Neural cell (in vitro differentiated cells): ENCODE measurements at regions not wholly inside any gene's neighbourhood (a gene's known extent, or its start where the extent isn't known, plus 50 kb on each side); places are given as distances from the start of the nearest gene placed in this dataset.

Source experiments
- H2AFZ ChIP-seq: fragments of 200-600, 300-800 bp; sonication (generic), shearing (Covaris generic); 2 replicates; pipeline ENCODE4 v1.6.0; 2014; ENCODE audit warnings: low read depth, mild to moderate bottlenecking, antibody characterized with exemption, low read length, moderate library complexity
- H3F3A ChIP-seq: fragments of 200-600 bp; shearing (Covaris generic); 2 replicates; pipeline ENCODE4 v1.6.1; 2016; ENCODE audit warnings: mild to moderate bottlenecking, moderate library complexity, mixed read lengths, antibody characterized with exemption, low read length; ENCODE audit not compliant: insufficient read depth, poor library complexity, severe bottlenecking
- H3K27ac ChIP-seq: fragments of 200-600, 300-800 bp; sonication (generic), shearing (Covaris generic); 2 replicates; pipeline ENCODE4 v1.5.1; 2014; ENCODE audit warnings: mild to moderate bottlenecking, low read length, moderate library complexity
- H3K27me3 ChIP-seq: fragments of 300-800, 200-600 bp; sonication (generic), shearing (Covaris generic); 2 replicates; pipeline ENCODE4 v1.6.0; 2014; ENCODE audit warnings: mild to moderate bottlenecking, low read depth, low read length, moderate library complexity; ENCODE audit not compliant: insufficient read depth
- H3K36me3 ChIP-seq: fragments of 300-800, 200-600 bp; sonication (generic), shearing (Covaris generic); 2 replicates; pipeline ENCODE4 v1.5.1; 2014; ENCODE audit warnings: mild to moderate bottlenecking, antibody characterized with exemption, low read length, moderate library complexity; ENCODE audit not compliant: insufficient read depth
- H3K4me2 ChIP-seq: fragments of 300-800, 200-600 bp; sonication (generic), shearing (Covaris generic); 2 replicates; pipeline ENCODE4 v1.6.0; 2014; ENCODE audit warnings: mild to moderate bottlenecking, low read length
- H3K4me3 ChIP-seq: fragments of 300-800, 200-600 bp; sonication (generic), shearing (Covaris generic); 2 replicates; pipeline ENCODE4 v1.5.1; 2014; ENCODE audit warnings: mild to moderate bottlenecking, low read length, moderate library complexity
- H3K79me2 ChIP-seq: fragments of 200-600 bp; shearing (Covaris generic); replicated peaks from 2 replicates; pipeline ENCODE4 v1.6.0; 2014; ENCODE audit warnings: mild to moderate bottlenecking, low read length, moderate library complexity; ENCODE audit not compliant: insufficient read depth
- H3K9ac ChIP-seq: fragments of 300-800, 200-600 bp; sonication (generic), shearing (Covaris generic); 2 replicates; pipeline ENCODE4 v1.6.1; 2016; ENCODE audit warnings: mild to moderate bottlenecking, low read length, mixed read lengths
- H3K9me2 ChIP-seq: fragments of 200-600 bp; shearing (Covaris generic); 2 replicates; pipeline ENCODE4 v1.6.1; 2016; ENCODE audit warnings: mild to moderate bottlenecking, low read length, mixed read lengths; ENCODE audit not compliant: insufficient read depth
- H3K9me3 ChIP-seq: fragments of 200-600, 300-800 bp; sonication (generic), shearing (Covaris generic); 2 replicates; pipeline ENCODE4 v1.6.1; 2016; ENCODE audit warnings: mild to moderate bottlenecking, mixed run types, low read length, moderate library complexity, mixed read lengths
- H4K20me1 ChIP-seq: fragments of 200-600 bp; shearing (Covaris generic); 2 replicates; pipeline ENCODE4 v1.6.1; 2016; ENCODE audit warnings: mild to moderate bottlenecking, mixed run types; ENCODE audit not compliant: insufficient read depth
- CTCF ChIP-seq: fragments of 450-650 bp; IDR thresholded peaks from 2 replicates; pipeline ENCODE4 v1.5.1; 2014; ENCODE audit warnings: antibody characterized with exemption, mild to moderate bottlenecking, moderate library complexity; ENCODE audit not compliant: poor library complexity, severe bottlenecking
- EP300 ChIP-seq: fragments of 450-650 bp; conservative IDR thresholded peaks from 2 replicates; pipeline ENCODE4 v1.6.1; 2014; ENCODE audit warnings: antibody characterized with exemption, mild to moderate bottlenecking, moderate library complexity; ENCODE audit not compliant: poor library complexity, severe bottlenecking
- EZH2 ChIP-seq: fragments of 200-600, 300-800 bp; shearing (Covaris generic), sonication (generic); IDR thresholded peaks from 2 replicates; pipeline ENCODE4 v1.6.1; 2014; ENCODE audit warnings: antibody characterized with exemption, low read length, borderline replicate concordance, mild to moderate bottlenecking; ENCODE audit not compliant: insufficient read depth, poor library complexity, severe bottlenecking
- MXI1 ChIP-seq: fragments of 450-650 bp; conservative IDR thresholded peaks from 2 replicates; pipeline ENCODE4 v1.6.1; 2014; ENCODE audit warnings: antibody characterized with exemption, mild to moderate bottlenecking; ENCODE audit not compliant: poor library complexity, severe bottlenecking
- POLR2AphosphoS5 ChIP-seq: IDR thresholded peaks from 2 replicates; pipeline ENCODE4 v1.6.1; 2012
- RAD21 ChIP-seq: fragments of 450-650 bp; conservative IDR thresholded peaks from 2 replicates; pipeline ENCODE4 v1.6.1; 2014; ENCODE audit warnings: antibody characterized with exemption, mild to moderate bottlenecking, moderate library complexity
- REST ChIP-seq: IDR thresholded peaks from 2 replicates; pipeline ENCODE4 v1.6.1; 2012; ENCODE audit warnings: borderline replicate concordance
- SMC3 ChIP-seq: fragments of 450-650 bp; conservative IDR thresholded peaks from 2 replicates; pipeline ENCODE4 v1.6.1; 2014; ENCODE audit warnings: antibody characterized with exemption, mild to moderate bottlenecking, moderate library complexity; ENCODE audit not compliant: poor library complexity
- TAF1 ChIP-seq: IDR thresholded peaks from 2 replicates; pipeline ENCODE4 v1.6.1; 2012; ENCODE audit warnings: low read depth

GRCh38 chr10:120646738-120647456, 189.9 kb downstream of the PLPP4 start:
- H3K9me2 ChIP-seq: no peaks in the 10 kb centered on the region
- no peaks in the 10 kb centered on the region for H3K79me2 ChIP-seq
- no peaks in the 10 kb centered on the region for H3K27me3 ChIP-seq
- no peak overlapping the region for H3K4me3 ChIP-seq
- TF ChIP-seq CTCF (no peak), MXI1 (no peak), TAF1 (no peak), EZH2 (no peak), EP300 (no peak), RAD21 (no peak), SMC3 (no peak), POLR2AphosphoS5 (no peak), REST (no peak)
- H3F3A ChIP-seq: no peaks in the 10 kb centered on the region
- no peaks in the 10 kb centered on the region for H4K20me1 ChIP-seq
- no peak overlapping the region for H3K9ac ChIP-seq
- no peak overlapping the region for H3K27ac ChIP-seq
- no peaks in the 10 kb centered on the region for H3K9me3 ChIP-seq
- H3K36me3 ChIP-seq: no peaks in the 10 kb centered on the region
- H2AFZ ChIP-seq: no peak overlapping the region
- H3K4me2 ChIP-seq: no peak overlapping the region

GRCh38 chr10:120650705-120651399, 193.8 kb downstream of the PLPP4 start:
- Histone ChIP-seq H3K79me2 (no peaks in the 10 kb centered on the region), H3K4me3 (no peak overlapping the region), H3K36me3 (no peaks in the 10 kb centered on the region), H3K27ac (no peak overlapping the region), H3K9ac (no peak overlapping the region), H3K4me2 (no peak overlapping the region), H2AFZ (no peak overlapping the region), H4K20me1 (no peaks in the 10 kb centered on the region), H3F3A (no peaks in the 10 kb centered on the region), H3K9me2 (no peaks in the 10 kb centered on the region), H3K27me3 (no peaks in the 10 kb centered on the region), H3K9me3 (no peaks in the 10 kb centered on the region)
- TF ChIP-seq TAF1: no peak
- no peak for TF ChIP-seq SMC3
- TF ChIP-seq EP300: no peak
- TF ChIP-seq MXI1: no peak
- no peak for TF ChIP-seq POLR2AphosphoS5
- TF ChIP-seq CTCF: no peak
- no peak for TF ChIP-seq REST
- TF ChIP-seq EZH2: no peak
- no peak for TF ChIP-seq RAD21
